HG03354 (cell line): ENCODE measurements at regions not wholly inside any gene's neighbourhood (a gene's known extent, or its start where the extent isn't known, plus 50 kb on each side); places are given as distances from the start of the nearest gene placed in this dataset.
"Not testable (repeated sequence)": the region's sequence is repeated elsewhere in the genome, so short reads cannot be mapped to it uniquely, and the experiment has no call there.

ENCODE experiments used
- ATAC-seq: cut with Tn5 transposase; IDR thresholded peaks from one replicate; pipeline ENCODE4 v1.9.1; 2021; ENCODE audit warnings: mild to moderate bottlenecking; ENCODE audit not compliant: unreplicated experiment, poor library complexity, severe bottlenecking

DNA sequence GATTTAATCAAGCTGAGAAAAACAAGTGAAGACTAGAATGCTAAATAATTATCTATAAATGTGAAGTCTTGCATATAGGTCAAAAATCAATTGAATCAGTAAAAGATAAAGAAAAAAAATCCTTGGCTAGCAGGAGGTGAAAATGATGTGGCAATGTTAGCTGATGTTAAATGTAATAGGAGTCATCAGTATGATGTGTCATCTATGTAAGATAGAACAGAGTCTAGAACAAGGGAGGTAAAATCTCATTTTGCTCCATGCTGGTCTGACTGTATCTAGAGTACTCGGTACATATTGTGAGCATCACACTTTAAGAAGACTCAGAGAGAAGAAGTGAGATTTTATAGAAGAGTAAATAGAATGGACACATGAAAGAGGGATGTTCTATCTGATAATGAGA is 721.2 kb downstream of the ETS1 start:
- no peak for ATAC-seq

DNA sequence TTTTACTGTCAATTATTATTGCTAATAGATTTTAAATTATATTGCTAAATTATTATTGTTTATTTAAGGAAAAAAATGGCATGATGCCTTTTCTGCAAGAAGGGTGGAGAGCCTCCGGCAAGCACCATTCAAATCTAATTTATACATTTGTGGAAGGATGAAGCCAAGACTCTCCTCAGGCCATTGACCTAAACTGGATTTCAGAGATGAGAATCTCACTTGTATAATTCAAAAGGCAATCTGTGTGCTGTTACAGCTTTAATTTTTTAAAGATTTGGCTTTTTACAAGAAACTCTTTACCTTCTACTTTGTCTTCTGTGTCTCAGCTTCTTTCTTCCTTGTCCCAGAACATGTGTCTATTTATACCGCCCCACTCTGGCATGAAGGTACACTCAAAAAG is 722.5 kb downstream of the ETS1 start:
- no peak for ATAC-seq

DNA sequence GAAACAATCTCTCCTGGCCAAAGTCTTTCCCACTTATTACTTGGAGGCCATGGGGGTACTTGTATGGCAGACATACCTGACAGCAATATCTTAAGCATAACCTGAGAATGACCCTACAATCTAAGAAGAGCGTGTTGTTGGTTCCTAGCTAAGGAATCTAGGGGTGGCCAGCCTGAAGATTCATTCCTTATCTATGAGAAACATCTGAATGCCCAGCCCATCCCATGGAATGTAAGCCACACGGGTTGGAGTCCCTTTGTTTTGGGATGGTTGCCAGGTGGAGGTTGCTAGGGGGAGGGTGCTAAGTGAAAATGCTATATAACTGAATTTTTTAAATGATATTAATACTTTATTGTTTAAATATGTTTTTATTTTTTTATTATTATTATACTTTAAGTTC is 725.0 kb downstream of the ETS1 start:
- no peak for ATAC-seq

DNA sequence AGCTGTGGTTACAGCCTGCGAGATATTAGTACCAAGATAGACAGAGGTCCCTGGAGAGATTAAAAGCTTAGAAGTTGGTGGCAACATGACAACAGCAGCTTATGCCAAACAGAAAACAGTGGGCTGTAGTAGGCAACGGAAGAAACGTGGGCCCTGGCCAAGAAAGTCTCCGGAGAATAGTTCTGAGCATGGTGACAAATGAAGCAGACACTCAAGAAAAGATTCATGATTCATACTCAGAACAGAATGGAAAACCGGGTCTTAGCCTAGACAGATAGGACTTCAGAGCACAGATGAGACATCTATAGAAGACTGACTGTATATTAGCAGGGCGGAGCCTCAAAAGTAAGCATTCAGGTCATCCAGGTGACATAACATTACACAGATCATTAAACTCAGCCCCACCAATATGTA is 727.4 kb downstream of the ETS1 start:
- ATAC-seq, result no peak

DNA sequence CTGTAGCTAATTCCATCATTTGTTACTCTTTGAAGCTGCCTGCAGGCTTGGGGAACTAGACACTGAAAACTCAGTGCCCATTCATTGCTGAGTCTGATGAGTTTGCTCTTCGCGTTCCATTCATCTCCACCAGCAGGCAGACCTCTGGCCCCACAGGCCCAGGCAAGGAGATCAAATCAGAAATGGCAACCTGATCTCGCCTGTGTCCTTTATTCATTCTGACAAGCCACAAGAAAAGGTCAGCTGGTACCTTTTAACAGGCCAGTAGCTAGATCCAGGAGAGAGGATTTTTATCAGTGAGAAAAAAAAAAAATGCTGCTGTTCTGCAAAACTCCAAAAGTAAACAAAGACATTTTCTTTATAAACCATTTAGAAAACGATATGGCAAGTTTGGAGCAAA is 742.5 kb downstream of the ETS1 start:
- no peak for ATAC-seq

DNA sequence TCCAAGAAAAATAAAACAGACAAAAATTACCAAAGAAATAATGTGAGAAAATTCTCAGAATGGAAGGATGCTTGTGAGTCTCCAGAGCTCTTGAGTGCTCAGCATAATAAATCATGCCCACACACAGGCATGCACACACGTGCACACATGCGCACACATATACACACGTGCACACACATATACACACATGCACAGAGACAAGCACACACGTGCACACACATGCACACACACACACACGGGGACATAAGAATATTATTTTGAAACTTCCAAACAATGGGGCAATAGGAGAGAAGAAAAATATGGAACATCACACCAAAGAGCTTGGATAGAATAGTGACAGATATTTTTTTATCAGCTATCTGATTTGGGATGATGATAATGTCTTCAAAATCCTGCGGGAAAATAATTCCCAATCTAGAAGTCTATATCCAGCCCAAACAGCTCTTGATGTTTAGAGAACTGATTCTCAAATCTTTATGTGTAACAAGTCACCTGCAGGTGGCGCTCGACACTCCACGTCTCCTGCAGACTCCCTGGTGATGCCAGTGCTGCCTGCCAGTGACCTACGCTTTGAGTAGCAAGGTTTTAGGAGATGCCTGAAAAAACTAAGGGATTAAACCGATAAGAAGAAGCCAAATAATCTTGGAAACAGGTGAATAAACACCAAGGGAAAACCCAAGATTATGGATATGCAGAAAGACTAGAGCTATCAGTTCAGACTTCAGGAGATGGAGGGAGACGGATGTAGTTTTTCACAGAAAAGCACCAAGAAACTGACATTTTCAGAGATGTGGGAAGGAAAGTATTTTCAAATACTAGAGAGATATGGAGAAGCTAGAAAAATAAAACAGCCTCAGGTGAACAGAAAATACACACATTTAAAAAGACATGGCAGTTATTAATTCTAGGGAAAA is 743.6 kb downstream of the ETS1 start:
- ATAC-seq, result peak; percentile 80

DNA sequence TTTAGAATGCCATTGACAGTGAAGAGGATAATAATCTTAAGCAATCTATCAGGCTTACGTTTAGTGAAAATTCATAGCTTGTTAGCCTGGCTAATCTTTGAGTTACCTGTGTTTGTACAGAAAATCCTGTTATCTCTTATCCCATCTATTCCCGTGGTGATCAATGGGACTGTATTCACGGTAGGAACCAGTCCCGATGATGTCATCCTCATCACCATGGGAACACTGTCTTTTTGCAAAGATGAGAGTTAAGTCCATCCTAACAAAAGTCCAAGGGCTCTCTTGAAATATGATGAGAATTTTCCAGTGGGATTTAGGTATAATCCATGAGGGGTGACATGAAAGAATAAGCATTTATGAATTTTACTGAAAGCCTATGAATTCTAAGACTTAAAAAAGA is 762.2 kb downstream of the ETS1 start:
- no peak for ATAC-seq

DNA sequence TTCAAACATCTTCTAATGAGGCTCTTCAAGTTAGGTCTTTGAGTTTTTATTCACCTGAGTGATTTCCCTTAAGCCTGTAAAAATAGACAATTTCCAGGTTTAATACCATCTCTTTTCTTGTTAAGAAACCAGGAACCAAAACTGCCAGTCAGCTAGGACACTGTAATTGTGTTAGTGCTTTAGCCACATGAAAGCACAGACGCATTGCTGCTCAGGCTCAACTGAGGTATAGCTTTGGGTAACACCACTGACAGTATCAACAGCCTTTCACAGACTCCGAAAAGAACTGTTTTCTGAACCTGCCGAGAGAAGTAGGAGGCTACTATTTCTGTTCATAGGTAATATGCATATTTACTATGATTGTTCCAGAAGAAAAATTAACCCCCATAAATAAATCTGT is 768.7 kb downstream of the ETS1 start:
- ATAC-seq, result no peak

DNA sequence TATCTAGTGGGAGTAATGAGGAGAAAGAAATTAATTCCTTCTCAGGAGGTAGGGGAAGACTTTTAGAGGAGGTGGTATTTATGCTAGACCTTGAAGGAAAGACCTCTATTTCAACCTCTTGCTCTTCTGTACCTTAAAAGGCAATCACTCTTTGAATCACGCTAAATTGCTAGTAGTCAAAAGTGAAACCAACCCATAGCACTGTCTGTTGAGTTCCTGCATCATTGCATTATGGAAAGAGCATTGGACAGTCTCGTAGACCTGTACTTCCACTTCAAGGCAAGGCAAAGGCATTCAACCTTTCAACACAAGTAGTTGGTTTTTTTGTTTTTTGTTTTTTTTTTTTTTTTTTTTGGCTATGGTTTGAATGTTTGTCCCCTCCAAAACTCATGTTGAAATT is 770.4 kb downstream of the ETS1 start:
- ATAC-seq, result no peak

DNA sequence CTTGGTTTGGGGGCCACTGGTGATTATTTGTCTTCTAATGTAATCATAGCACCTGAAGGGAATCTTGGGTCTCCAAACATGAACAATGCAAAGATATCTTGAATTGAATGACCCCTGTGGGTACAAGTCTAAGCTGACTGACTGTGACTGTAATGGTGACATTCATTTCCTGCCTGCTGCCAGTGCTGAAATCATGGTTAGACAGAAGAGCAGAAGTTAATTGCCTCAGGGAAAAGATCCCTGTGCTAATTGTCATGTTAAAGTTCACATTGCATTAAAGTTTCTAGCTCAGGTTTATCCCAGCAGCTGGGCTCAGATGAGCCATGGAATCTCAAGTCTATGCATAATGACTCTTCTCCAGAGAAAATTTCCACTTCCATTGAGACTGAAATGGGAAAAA is 772.0 kb downstream of the ETS1 start:
- no peak for ATAC-seq

DNA sequence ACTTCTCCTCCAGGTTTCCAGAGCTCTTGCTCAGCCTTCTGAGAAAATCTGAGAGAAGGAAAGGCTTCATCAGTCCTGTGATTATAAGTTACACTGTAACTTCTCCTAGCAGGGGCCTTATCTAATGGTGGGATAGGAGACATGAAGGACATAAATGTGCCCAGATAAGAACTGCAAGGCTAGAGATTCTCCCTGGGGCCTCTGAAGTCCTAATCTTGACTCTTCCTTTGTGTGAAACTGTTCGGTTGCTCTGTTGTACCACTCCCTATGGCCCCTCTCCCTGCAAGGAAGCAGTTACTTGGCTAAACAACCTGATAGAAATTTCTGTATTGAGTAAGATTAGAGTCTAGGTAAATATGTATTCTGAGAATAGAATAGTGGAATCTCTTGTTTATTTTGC is 780.9 kb downstream of the ETS1 start:
- no peak for ATAC-seq

DNA sequence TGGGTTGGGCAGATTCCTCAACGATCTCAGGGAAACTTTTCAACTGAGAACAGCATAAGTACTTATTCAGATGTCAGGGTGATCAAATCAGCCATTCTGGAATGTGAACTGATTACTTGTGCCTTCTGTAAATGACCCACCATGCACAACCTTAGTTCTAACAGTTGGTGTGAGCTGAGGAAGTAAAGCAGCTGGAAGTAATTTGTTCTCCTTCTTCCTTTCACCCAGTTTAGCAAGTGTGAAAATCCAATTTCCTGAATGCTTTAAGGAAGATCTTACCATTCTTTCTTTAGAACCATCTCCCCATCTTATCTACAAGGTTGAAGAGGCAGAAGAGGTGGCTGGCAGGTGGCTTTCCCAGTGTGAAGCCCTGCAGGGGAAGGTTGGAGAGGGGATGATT is 781.6 kb downstream of the ETS1 start:
- no peak for ATAC-seq

DNA sequence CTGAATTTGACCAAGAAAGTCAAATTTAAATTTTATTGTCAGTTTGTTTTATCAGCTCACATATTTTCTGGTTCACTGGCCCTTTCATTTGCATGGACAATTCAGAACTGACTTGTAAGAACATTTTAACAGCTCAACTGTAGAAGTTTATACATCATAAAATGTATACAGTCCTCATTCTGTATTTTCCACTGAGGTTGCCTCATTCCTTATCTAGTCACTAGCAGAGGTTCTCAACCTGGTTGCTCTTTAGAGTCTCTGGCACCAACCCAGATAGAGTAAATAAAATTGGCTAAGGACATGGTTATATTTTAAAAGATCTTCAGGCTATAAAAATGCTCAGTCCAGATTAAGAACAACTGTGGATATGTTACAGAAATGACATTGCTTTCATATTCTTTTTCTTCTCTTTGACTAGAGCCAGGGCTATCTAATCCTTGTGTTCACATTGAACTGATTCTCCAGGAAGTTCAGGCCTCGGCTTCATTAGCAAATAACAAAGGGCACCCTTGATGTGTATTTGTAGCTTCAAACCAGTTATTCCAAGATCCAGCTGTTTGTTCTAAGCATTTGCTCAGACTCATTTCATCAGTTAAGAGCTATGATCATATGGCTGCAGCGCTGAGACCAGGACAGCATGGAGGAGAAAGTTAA is 782.5 kb downstream of the ETS1 start:
- no peak for ATAC-seq

DNA sequence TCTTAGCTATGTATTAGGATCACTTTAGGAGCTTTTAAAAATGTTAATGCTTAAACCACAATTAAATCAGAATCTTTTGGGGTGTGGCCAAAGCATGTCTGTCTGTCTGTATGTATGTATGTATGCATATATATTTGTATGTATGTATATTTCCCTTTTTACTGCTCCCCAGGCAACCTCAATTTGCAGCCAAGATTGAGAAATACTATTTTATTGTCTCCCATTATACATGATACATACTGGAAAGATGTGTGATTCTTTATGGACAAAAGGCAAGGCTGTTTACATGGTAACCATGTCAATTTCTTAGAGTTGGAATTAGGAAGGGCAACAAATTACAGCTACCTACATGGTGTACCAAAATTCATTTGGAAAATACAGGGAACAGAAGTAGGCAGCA is 783.6 kb downstream of the ETS1 start:
- ATAC-seq, result no peak

DNA sequence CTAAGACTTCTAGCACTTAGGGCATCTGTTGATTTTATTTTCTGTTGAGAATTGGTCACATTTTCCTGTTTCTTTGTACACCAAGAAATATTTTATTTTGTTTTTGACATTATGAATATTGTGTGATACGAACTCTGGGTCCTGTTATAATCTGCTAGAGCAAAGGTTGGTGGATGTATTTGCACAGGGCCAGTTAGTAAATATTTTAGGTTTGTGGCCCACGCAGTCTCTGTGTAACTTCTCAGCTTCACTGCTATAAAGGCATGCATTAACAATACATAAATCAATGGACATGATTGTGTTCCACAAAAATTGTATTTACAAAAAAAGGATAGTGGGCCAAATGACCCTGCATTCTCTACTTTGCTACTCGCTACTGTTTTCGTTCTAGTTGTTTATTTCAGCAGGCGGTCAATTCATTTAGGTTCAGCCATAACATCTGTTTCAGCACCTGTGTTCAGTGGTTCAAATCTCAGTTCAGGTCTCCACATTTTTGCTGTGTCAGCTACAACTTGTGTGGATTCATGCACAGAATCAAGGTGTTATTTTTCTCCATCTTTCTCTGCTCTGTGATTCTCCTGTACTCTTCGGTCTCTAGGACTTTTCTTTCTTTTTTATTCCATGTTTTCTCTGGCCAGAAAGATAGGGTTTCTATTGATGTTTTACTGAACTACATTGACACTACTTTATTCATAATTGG is 786.2 kb downstream of the ETS1 start:
- no peak for ATAC-seq

DNA sequence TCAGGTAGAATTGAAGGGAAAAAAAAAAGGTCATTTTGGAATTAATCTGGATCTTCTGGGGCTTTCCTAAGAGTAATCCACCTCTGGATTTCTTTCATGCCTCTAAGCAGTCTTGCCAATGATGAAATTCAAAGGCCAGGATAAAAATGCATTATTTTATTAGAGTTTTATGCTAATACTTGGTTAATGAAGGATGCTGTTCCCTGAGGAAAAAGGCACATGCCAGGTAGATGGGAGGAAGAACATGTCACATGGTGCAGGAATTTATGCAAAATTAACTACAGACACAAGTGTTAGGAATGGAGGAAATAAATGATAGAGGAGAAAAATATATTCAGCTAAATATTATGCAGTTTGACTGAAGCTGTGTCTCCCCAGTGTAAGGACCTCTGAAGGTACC is 792.0 kb downstream of the ETS1 start:
- ATAC-seq, result no peak

DNA sequence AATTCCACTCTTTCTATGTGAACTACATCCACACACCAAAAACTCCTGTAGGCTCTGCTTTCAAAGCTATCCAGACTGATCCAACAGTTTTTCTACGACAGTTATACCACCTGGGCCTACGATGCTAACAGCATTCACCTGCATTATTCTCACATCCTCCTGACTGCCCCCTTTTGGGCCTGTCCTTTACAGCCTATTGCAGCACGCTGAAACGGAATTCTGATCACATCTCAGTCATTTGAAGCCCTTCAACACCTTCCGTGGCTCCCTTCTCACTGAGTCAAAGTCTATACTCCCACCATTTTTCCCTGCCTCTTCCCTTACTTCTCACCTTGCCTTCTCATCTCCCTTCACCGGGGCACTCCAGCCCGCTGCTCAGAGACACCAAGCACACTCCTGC is 791.3 kb upstream of the KIRREL3 start:
- ATAC-seq, result no peak

DNA sequence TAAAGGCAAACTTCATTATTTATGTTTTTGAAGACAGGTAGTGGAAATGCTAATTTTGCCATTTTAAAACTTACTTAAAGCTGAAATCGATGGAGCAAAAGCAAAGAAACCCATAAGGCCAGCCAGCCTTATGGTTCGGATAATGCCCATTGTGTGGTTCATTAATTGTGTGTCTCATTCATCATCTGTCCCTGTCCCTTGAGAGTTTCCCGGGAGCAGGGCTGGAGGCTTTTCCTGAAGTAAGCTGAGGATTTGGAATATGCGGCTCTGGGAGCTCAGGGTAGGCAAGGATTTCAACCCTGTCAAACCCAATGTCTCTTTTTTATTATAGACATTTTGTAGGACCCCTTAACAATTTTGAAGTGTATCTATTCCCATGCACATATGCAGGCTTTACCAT is 790.0 kb upstream of the KIRREL3 start:
- ATAC-seq, result no peak

DNA sequence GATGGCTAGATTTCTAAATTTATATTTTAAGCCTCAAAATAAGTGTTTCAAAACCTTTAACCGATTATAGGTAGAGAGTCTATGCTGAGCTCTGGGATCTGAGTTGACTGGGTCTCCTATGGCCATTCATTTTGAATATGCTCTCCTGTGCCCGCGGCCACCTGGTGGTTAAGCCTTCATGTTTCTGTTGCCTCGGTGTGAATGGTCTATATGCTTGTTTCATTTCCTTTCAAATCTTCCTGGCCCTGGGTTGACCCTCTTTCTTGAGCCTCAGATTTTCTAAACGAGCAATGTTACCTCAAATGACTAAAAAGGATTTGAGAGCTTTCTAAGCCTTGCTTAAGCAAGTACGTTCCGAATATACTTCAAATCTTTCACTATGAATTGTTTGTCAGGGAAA is 789.4 kb upstream of the KIRREL3 start:
- peak; percentile 78 for ATAC-seq

DNA sequence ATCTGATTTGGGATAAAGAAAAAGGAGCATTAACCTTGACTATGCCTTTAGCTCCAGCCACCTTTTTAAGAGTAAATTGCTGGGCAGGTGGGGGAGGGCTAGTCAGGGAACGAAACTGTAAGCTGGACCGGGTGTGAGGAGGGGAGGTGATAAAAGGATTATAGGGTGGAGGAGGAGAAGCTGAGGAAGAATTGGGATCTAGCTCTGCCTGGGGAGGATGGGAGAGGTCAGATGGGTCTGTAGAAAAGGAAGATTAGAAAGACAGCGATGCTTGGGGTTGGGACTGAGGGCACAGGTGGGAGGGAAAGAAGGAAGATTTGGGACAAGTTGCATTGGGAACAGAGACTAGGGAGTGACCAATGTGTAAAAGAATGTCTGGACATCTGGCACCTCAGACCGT is 772.4 kb upstream of the KIRREL3 start:
- ATAC-seq, result not testable (repeated sequence)

DNA sequence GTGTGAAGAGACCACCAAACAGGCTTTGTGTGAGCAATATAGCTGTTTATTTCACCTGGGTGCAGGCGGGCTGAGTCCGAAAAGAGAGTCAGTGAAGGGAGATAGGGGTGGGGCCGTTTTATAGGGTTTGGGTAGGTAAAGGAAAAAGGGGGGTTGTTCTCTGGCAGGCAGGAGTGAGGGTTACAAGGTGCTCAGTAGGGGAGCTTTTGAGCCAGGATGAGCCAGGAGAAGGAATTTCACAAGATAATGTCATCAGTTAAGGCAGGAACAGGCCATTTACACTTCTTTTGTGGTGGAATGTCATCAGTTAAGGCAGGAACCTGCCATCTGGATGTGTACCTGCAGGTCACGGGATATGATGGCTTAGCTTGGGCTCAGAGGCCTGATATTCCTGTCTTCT is 768.4 kb upstream of the KIRREL3 start:
- ATAC-seq, result not testable (repeated sequence)
